Motor neuron (in vitro differentiated cells): ENCODE measurements at regions not wholly inside any gene's neighbourhood (a gene's known extent, or its start where the extent isn't known, plus 50 kb on each side); places are given as distances from the start of the nearest gene placed in this dataset.

Experiments used
- ATAC-seq, 8 experiments: fragments of 200-7000 bp; cut with Tn5 transposase; replicated peaks in 6 of 8; 2 replicates each; pipeline ENCODE4 v1.8.0; 2021; ENCODE audit warnings: mild to moderate bottlenecking in 8 of 8, moderate library complexity in 8 of 8
- H3K27ac ChIP-seq, 2 donors: fragments of 250-450 bp; sonication (Bioruptor Pico); 2 replicates each; pipeline ENCODE4 v1.9.0; 2021; ENCODE audit warnings: antibody characterized with exemption in 2 of 2, mild to moderate bottlenecking in 2 of 2, moderate library complexity in 1 of 2
- H3K4me1 ChIP-seq, 2 donors: fragments of 250-450 bp; sonication (Bioruptor Pico); replicated peaks in 1 of 2; 2 replicates each; pipeline ENCODE4 v1.6.1; 2021; ENCODE audit warnings: antibody characterized with exemption in 2 of 2, mild to moderate bottlenecking in 2 of 2, moderate library complexity in 1 of 2
- H3K4me3 ChIP-seq, 5 donors: fragments of 250-450 bp; sonication (Bioruptor Pico); 2 replicates each; pipeline ENCODE4 v1.9.0; 2021; ENCODE audit warnings: antibody characterized with exemption in 5 of 5, mild to moderate bottlenecking in 5 of 5, moderate library complexity in 4 of 5
- WGBS, 10 experiments: fragments of 450-650 bp; shearing (Covaris generic); methylation state at CpG; one replicate each; pipeline ENCODE4 v1.0.0; 2022; 5-methylcytosine and 5-hydroxymethylcytosine counted together
- in situ Hi-C, 9 experiments: fragments of 400-800 bp; cut with MboI; loops; one replicate each; pipeline ENCODE4 v1.15.0; 2021; ENCODE audit warnings: low sequenced_read_pairs in 9 of 9, low pct_unique_long_range_greater_than_20kb in 2 of 9; ENCODE audit not compliant: unreplicated experiment in 9 of 9

- Histone ChIP-seq H3K27ac (no peak overlapping the region), H3K4me3 (no peak overlapping the region), H3K4me1 (peaks cover 11 to 14% of the 10 kb centered on the region in 2 donors)
- in situ Hi-C loops = no loop called here
- 0 to 100% (median 48%) methylated on average over 1 to 5 of the region's 5 CpGs; no CpG with 5 or more reads in 2 of the 10 experiments for WGBS, 10 experiments
- ATAC-seq = no peak
Observed at GRCh38 chr5:163385271-163385670, 52.1 kb upstream of the CCNG1 start.

- in situ Hi-C loops = no loop called here
- ATAC-seq = no peak
- H3K4me3 ChIP-seq = no peak overlapping the region
- no peak overlapping the region for H3K27ac ChIP-seq
- peaks cover 11 to 14% of the 10 kb centered on the region in 2 donors for H3K4me1 ChIP-seq
- WGBS, 10 experiments = 0 to 100% (median 83%) methylated on average over 1 of the region's 1 CpG; no CpG with 5 or more reads in 3 of the 10 experiments
Observed at GRCh38 chr5:163385824-163386223, 51.6 kb upstream of the CCNG1 start.

- no peak overlapping the region for H3K27ac ChIP-seq
- no peak overlapping the region for H3K4me3 ChIP-seq
- H3K4me1 ChIP-seq = peaks cover 11 to 14% of the 10 kb centered on the region in 2 donors
- in situ Hi-C loops = no loop called here
- ATAC-seq = no peak
Observed at GRCh38 chr5:163386352-163386751, 51.0 kb upstream of the CCNG1 start.

DNA sequence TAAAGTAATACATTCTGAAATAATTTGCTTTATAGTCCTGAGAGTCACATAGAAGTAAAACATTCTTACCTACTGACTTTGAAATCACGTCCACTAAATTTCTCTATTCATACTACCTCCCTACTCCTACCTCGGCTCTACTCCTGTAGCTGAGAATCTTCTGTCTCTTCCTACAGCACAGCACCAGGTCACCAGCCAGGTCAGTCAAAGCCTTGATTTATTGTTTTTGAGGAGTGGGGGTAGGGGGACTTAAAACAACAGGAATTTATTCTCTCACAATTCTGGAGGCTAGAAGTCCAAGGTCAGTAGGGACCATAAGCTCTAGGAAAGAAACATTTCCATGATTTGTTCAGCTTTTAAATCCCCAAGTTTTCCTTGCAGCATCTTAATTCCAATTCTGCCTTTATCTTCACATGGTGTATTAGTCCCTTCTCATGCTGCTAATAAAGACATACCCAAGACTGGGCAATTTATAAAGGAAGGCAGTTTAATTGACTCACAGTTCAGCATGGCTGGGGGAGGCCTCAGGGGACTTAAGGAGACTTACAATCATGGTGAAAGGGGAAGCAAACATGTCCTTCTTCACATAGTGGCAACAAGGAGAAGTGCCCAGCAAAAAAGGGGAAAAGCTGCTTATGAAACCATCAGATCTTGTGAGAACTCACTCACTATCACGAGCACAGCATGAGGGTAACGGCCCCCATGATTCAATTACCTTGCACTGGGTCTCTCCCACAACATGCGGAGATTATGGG, 49.6 kb upstream of the CCNG1 start:
- 14 to 100% (median 80%) methylated on average over 1 to 5 of the region's 5 CpGs; no CpG with 5 or more reads in 1 of the 10 experiments for WGBS, 10 experiments
- Histone ChIP-seq H3K4me1 (peaks cover 11 to 14% of the 10 kb centered on the region in 2 donors), H3K4me3 (no peak overlapping the region), H3K27ac (peak overlapping the region in 1 of 2 donors; percentile 36)
- peak in 4 of 8 experiments; percentile 27 to 68 (median 60) for ATAC-seq
- in situ Hi-C loops = no loop called here
